Lung (tissue), 11 donors: ENCODE measurements at regions not wholly inside any gene's neighbourhood (a gene's known extent, or its start where the extent isn't known, plus 50 kb on each side); places are given as distances from the start of the nearest gene placed in this dataset.

Experiments
- ATAC-seq: fragments of 200-7000 bp; cut with Tn5 transposase; one replicate; pipeline ENCODE4 v1.9.1; 2020; ENCODE audit warnings: moderate number of reproducible peaks; ENCODE audit not compliant: insufficient read depth, low FRiP score
- DNase-seq, 3 donors: peaks; one replicate each; pipeline ENCODE4 v3.0.0-alpha.2; 2013 to 2017
- H3K27ac ChIP-seq, 2 donors: one replicate each; pipeline ENCODE4 v1.5.1; 2013; ENCODE audit warnings: mild to moderate bottlenecking in 2 of 2, moderate library complexity in 2 of 2, control low read depth in 1 of 2, inconsistent platforms in 1 of 2, low read depth in 1 of 2, low read length in 1 of 2
- H3K27me3 ChIP-seq, 3 donors: one replicate each; pipeline ENCODE4 v1.5.1; 2013; ENCODE audit warnings: low read length in 2 of 3; ENCODE audit not compliant: control insufficient read depth in 3 of 3, insufficient read depth in 3 of 3
- H3K36me3 ChIP-seq, 4 donors: one replicate each; pipeline ENCODE4 v1.5.1; 2013; ENCODE audit warnings: low read length in 4 of 4, mild to moderate bottlenecking in 1 of 4, moderate library complexity in 1 of 4; ENCODE audit not compliant: control insufficient read depth in 4 of 4, insufficient read depth in 4 of 4
- H3K4me1 ChIP-seq, 5 donors: one replicate each; pipeline ENCODE4 v1.5.1; 2013; ENCODE audit warnings: low read length in 5 of 5, mild to moderate bottlenecking in 2 of 5, moderate library complexity in 1 of 5; ENCODE audit not compliant: control insufficient read depth in 5 of 5, insufficient read depth in 5 of 5
- H3K4me3 ChIP-seq: one replicate; pipeline ENCODE4 v1.5.1; 2013; ENCODE audit warnings: mild to moderate bottlenecking, control low read depth, moderate library complexity
- H3K9ac ChIP-seq, 2 donors: one replicate each; pipeline ENCODE4 v1.5.1; 2013; ENCODE audit warnings: low read length in 2 of 2, control low read depth in 1 of 2; ENCODE audit not compliant: insufficient read depth in 1 of 2
- H3K9me3 ChIP-seq, 4 donors: one replicate each; pipeline ENCODE4 v1.5.1; 2013; ENCODE audit warnings: low read length in 3 of 4, mild to moderate bottlenecking in 1 of 4, moderate library complexity in 1 of 4; ENCODE audit not compliant: control insufficient read depth in 4 of 4, insufficient read depth in 3 of 4
- WGBS, 2 donors: extraction: QIAGEN DNeasy Blood & Tissue Kit; methylation state at CpG; one replicate each; pipeline ENCODE4 v1.1.7; 2013; 5-methylcytosine and 5-hydroxymethylcytosine counted together
- TF ChIP-seq, protein P1 (sequence below): IDR thresholded peaks from 2 replicates; pipeline ENCODE4 v1.5.1; 2012; ENCODE audit warnings: mild to moderate bottlenecking; ENCODE audit errors: control extremely low read depth, extremely low read depth
- donor health status: control.
- donor health status: control.
- donor health status: Bipolar disorder and iron deficiency.
- donor health status: healthy.
- donor health status: DM: yes; HTN: yes; CAD: no.

DNA sequence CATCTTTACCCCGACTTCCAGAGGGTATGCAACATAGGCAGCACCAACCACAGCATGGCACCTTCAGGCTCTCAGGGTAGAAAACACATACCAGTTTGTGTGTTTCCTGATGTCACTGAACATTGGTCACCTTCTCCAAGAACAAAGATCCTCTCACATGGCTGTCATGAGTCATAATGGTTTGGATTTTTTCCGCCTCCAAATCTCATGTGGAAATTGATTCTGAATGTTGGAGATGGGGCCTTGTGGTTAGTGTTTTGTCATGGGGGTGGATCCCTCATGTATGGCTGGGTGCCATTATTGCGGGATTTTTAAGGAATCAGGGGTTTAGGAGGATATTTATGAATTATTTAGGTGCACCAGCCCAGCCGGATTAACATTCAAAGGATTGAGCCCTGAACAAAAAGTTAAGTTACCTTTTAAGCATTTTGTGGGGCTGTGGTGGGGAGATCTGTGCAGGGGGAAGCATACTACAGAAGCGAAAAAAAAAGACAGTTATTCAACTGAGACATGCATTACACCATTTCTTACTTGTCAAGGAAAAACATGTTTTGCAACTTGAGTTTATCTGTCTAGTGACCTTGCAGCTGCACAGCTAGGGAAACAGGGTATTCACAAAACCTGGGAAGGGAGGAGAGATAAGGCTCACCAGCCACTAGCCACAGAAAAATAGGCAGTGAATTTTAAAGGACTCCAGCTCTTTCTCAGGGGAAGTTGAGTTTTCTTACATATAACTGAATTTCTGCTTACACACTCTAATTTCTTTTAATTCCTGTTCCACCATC lies 774.1 kb upstream of the AUTS2 start:
- TF ChIP-seq, protein P1, sequence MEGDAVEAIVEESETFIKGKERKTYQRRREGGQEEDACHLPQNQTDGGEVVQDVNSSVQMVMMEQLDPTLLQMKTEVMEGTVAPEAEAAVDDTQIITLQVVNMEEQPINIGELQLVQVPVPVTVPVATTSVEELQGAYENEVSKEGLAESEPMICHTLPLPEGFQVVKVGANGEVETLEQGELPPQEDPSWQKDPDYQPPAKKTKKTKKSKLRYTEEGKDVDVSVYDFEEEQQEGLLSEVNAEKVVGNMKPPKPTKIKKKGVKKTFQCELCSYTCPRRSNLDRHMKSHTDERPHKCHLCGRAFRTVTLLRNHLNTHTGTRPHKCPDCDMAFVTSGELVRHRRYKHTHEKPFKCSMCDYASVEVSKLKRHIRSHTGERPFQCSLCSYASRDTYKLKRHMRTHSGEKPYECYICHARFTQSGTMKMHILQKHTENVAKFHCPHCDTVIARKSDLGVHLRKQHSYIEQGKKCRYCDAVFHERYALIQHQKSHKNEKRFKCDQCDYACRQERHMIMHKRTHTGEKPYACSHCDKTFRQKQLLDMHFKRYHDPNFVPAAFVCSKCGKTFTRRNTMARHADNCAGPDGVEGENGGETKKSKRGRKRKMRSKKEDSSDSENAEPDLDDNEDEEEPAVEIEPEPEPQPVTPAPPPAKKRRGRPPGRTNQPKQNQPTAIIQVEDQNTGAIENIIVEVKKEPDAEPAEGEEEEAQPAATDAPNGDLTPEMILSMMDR: no peak
- H3K27me3 ChIP-seq: no peaks in the 10 kb centered on the region
- H3K4me1 ChIP-seq: no peaks in the 10 kb centered on the region
- DNase-seq (no peak), ATAC-seq (no peak)
- H3K4me3 ChIP-seq: no peak overlapping the region
- H3K9ac ChIP-seq: no peak overlapping the region
- H3K9me3 ChIP-seq: peaks cover 0 to 9% (median 0%) of the 10 kb centered on the region in 4 donors
- H3K36me3 ChIP-seq: no peaks in the 10 kb centered on the region
- 81 to 89% methylated on average over 5 of the region's 5 CpGs for WGBS, 2 donors
- H3K27ac ChIP-seq: no peak overlapping the region

DNA sequence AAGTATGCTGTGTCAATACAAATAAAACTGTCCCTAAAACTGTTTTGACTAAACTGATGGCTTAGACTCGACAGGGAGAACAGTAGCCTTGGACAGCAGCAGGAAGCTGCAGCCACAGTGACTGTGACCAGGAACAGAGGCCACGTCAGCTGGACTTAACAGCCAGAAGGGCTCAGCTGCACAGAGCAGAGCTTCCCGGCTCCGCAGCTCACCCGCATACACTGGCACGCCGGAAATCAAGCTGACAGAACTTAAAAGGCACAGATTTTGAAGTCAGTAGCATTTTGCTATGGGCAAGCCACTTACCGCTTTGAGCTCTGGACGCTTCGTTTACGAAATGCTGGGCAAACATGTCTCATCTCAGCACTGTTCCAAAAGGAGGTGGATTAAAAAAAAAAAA lies 769.7 kb upstream of the AUTS2 start:
- Histone ChIP-seq H3K27ac (no peak overlapping the region), H3K9ac (no peak overlapping the region), H3K27me3 (no peaks in the 10 kb centered on the region), H3K4me1 (no peaks in the 10 kb centered on the region), H3K4me3 (no peak overlapping the region), H3K36me3 (no peaks in the 10 kb centered on the region), H3K9me3 (peaks cover 0 to 5% (median 0%) of the 10 kb centered on the region in 4 donors)
- TF ChIP-seq, protein P1: no peak
- ATAC-seq: no peak
- DNase-seq: peak in 1 of 3 donors; percentile 16
- 56 to 74% methylated on average over 11 of the region's 11 CpGs for WGBS, 2 donors

DNA sequence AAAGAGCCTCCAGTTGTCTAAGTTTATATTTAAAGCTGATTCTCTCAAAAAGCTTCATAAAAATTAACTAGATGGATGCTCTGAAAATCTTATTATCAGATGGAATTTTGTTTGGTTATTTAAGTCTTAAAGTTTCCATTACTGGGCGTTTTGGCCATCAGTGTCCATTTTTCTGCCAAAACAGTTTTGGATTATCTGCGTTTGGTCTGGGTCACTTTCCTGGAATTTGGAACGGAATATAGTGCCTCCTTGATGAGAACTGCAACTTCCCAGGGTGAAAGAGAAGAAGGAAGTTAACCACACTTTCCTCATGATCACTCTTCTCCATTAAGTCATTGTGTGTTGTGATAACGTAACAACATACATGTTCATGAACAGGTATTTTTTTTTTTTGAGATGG lies 764.9 kb upstream of the AUTS2 start:
- no peak overlapping the region for H3K9ac ChIP-seq
- no peak overlapping the region for H3K4me3 ChIP-seq
- no peaks in the 10 kb centered on the region for H3K27me3 ChIP-seq
- H3K4me1 ChIP-seq: no peaks in the 10 kb centered on the region
- no peak overlapping the region for H3K27ac ChIP-seq
- peak in 2 of 3 donors; percentile 36 to 60 for DNase-seq
- H3K9me3 ChIP-seq: no peaks in the 10 kb centered on the region
- no peaks in the 10 kb centered on the region for H3K36me3 ChIP-seq
- ATAC-seq: no peak
- WGBS, 2 donors: 69 to 82% methylated on average over 4 of the region's 4 CpGs
- TF ChIP-seq, protein P1: no peak

DNA sequence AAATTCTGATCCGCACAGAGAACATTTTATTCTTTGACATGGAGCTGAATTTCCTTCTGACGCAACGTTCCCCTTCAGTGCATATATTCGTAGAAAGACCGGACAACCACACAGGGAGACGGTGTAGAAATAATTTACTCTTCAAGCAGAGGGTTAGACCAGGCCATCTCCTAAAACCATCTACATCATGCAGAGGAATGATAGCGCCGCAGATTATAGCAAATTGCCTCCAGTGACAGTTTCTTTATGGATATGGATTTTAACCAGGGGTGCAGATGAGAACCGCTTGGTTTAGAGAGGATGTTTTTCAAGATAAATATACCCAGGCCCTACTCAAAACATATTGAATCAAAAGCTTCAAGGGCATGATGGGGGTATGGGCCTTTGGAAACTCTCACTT lies 759.3 kb upstream of the AUTS2 start:
- H3K4me1 ChIP-seq: peaks cover 0 to 6% (median 0%) of the 10 kb centered on the region in 5 donors
- 95 to 97% methylated on average over 9 of the region's 9 CpGs for WGBS, 2 donors
- H3K27ac ChIP-seq: no peak overlapping the region
- H3K9me3 ChIP-seq: peaks cover 0 to 1% (median 0%) of the 10 kb centered on the region in 4 donors
- no peak overlapping the region for H3K4me3 ChIP-seq
- TF ChIP-seq, protein P1: no peak
- DNase-seq (no peak), ATAC-seq (no peak)
- H3K36me3 ChIP-seq: no peaks in the 10 kb centered on the region
- no peak overlapping the region for H3K9ac ChIP-seq
- H3K27me3 ChIP-seq: no peaks in the 10 kb centered on the region
